ENCODE measurements at regions not wholly inside any gene's neighbourhood (a gene's known extent, or its start where the extent isn't known, plus 50 kb on each side); places are given as distances from the start of the nearest gene placed in this dataset.

GRCh38 chr22:48185071-48186055 is 1422.9 kb downstream of the TBC1D22A start:
- DNase-seq, result no peak

DNA sequence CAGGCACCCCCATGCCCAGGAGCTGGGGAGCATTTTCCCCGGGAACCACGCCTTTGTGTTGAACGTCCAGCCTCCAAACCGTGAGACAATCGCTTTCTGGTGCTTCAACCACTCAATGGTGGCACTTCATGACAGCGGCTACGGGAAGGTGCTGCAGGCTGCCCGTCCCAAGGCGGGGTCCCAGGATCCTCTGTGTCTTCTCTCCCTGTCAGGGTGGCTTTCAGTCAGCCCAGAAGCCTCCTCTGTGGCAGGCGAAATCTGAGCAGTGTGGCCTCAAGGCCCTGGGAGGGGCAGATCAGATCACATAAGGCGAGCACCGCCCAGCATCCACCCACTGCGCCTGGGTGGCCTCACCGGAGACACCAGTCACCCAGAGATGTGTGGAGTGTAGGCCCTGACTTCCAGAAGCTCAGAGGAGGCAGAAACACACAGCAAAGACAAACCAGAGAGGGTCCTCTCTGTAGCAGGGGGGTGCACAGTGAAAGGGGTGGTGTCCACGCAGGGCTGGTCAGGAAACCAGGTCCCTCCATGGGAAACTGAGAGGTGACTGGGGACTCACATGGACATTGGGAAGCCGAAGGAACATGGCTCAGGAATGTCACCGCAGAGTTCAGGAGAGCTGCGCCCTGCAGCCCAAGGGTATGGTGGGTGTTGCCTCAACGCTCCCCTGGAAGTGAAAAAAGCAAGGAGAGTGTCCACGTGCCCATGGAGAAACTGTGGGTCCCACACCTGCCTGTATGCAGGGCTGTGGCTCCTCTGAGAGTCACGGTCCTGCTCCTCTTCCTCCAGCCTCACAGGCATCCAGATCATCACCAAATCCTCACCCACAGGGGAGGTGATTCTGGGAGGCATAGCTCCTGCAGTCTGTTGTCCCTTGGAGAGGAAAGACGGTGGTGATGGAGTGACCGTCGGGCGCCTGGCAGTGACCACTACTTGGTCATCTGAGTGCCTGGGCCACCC is 1420.7 kb downstream of the TBC1D22A start:
- no peak for DNase-seq

DNA sequence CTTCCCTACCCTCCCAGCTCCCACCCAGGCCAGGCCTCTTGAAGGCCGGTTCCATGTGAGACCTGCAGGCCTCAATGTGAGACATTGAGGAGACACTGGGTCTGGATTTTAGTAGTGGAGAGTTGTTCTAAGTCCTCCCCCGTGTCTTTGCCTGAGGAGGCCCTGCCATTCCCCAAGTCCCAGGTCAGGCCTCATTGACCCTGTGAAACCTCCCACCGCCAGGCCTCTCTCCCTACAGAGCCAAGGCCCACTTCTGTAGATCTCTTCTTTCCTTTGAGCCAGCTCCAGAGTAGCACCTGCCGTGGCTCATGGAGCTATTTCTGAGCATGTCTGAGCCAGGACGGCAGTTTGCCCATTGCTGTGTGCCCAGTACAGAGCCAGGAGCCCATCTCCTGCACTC is 1419.6 kb downstream of the TBC1D22A start:
- no peak for DNase-seq

GRCh38 chr22:48181263-48181955 is 1419.0 kb downstream of the TBC1D22A start:
- no peak for DNase-seq

- no peak for DNase-seq
These were observed 1418.2 kb downstream of the TBC1D22A start for GRCh38 chr22:48180631-48181030.

DNA sequence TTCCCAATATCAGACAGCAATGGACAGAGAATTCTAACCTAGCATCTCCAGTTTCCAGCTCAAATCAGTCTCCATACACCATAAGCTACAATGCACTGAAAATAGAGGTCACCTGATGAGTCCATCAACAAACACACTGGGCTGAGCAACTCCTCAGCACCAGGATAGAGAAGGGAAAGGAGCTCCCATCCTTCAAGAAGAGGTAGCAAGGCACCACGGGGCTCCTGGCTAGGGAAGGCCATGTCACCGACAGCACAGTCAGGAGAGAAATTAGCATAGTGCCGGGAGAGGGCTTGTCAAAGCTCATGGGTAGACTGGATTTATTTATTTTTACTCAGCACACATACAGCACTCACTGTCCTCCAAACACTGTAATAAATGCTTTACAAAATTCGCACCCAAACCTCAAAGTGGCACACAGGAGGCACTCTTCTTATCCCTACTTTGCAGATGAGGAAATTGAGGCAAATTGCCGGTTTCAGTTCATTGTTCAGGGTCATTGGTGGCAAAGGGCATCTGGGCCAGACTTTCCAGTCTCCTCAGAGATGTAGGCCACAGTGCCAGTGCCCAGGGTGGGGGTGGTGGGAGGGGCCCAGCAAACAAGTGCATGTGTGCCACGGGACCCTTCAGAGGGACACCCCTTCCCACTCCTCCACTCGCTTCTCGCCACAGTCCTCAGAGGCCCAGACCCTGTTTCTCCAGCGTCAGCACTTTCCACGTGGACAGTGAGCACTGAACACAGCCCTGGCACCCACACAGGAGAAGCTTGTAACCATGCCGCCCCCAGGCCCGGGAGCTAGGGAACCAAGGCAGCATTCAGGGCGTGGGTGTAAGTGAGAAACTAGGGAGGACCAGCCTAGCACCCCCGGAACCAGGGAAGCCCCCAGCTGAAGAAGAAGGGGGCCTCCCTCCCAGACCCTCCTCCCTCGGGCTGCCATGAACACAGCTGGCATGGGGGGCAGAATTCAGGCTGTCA is 1417.4 kb downstream of the TBC1D22A start:
- DNase-seq, result no peak

DNA sequence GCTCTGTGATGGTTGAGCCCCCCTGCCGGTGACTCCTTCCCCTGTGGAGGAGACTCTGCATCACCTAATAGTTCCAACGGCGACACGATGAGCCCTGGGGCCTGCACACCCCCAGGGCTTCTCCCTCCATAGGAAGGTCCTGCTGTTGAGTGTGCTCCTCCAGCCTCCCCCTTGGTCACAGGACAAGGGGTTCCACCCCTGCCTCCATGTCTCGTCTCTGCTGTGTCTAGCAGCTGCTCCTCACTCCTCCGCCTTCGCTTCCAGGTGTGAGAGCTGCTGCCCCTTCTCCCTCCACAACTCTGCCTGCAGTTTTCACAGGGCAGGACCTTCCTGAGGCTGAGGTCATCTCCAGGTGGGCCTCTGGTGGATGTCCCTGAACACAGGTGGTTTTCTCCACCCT is 1416.1 kb downstream of the TBC1D22A start:
- DNase-seq, result no peak

- no peak for DNase-seq
These were observed 1415.2 kb downstream of the TBC1D22A start for GRCh38 chr22:48177631-48178030.

GRCh38 chr22:48175721-48176120 is 1413.3 kb downstream of the TBC1D22A start:
- no peak for DNase-seq

DNA sequence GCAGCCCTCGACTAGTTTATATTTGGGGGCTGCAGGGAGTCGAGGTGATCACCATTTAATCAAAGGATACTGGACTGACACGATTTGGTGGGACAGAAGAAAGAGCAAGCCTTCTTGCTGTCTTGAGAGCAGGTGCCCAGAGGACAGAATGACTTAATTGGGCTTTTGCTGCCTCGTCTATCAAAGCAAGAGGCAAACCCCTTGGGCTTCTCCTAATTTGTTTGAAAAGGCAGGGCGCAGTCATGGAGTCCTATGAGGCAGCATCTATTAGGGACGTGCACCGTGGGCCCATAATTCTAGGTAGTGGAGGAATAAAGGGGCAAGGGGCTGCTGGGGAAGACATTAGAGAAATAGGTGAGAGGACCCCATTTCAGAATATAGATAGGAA is 1411.3 kb downstream of the TBC1D22A start:
- DNase-seq, result no peak

- no peak for DNase-seq
These were observed 1410.8 kb downstream of the TBC1D22A start for GRCh38 chr22:48173061-48173772.

DNA sequence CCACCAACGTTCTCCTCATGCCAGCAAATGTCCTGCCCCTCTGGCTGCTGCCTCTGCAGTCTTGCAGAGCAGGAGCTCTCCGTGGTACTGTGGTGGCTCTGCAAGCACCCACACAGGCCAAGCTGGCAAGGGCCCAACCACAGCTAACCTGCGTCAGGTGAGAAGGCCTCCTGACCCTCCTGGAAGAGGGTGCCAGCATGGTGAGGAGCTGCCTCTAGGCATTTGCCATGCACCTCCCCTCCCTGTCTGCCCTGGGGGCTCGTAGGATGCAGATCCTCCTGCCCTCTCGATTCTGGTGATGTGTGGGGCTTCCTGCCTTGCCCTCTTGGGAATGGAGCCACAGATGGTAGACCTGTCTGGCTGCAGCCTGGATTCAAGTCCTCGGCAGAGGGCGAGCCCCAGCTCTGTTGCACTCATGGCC is 1408.8 kb downstream of the TBC1D22A start:
- DNase-seq, result no peak

- DNase-seq, result no peak
These were observed 1406.8 kb downstream of the TBC1D22A start for GRCh38 chr22:48169227-48169626.

DNA sequence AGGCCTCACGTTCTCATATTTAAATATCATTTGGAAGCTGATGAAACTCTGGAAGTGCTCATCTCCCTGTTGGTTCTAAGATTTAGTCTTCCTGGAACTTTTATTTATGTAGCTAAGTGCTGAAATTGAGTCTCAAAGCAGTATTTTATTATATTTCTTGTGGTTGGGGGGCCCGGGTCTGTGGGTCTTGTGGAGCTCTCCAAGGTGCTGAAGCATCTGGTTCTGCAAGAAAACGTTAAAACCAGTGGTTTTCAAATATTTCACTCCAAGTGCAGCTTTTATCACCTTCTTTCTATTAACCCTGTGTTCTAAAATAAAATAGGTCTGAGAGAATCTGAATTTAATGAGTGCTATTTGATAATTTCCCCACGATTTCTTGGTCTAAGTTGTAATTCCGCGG is 1404.8 kb downstream of the TBC1D22A start:
- DNase-seq, result no peak

GRCh38 chr22:48161298-48161697 is 1398.8 kb downstream of the TBC1D22A start:
- no peak for DNase-seq

- no peak for DNase-seq
These were observed 1395.2 kb downstream of the TBC1D22A start for GRCh38 chr22:48157676-48158075.

DNA sequence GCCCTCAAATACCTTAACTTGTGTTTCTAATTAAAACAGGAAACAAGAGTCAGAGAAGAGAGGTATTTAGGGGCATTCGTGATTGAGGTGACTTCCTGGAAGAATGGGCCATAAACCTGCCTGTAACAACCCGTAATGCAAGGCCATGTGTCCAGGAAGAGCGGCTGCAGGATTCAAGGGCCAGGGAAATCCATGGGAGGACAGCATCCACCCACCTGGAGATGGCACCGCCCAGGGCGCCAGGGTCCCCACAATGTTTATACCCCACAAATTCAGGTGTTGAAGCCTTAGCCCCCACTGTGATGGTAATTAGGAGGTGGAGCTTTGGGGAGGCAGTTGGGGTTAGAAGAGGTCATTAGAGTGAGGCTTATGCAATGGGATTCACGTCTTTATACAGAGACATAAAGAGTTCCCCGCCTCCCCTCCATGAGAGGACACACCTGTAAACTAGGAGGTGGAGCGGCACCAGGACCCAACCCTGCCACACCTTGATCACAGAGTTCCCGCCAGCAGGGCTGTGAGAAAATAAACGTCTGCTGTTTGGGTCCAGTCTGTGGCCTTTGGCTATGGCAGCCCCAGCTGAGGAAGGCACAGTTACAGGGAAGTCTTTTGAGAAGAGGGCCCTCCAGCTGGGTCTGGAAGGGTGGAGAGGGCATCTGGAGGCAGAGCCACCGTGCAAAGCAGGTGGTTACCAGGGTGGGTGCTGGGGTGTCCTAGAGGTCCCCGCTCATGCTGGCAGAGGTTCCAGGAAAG is 1394.3 kb downstream of the TBC1D22A start:
- DNase-seq, result no peak

DNA sequence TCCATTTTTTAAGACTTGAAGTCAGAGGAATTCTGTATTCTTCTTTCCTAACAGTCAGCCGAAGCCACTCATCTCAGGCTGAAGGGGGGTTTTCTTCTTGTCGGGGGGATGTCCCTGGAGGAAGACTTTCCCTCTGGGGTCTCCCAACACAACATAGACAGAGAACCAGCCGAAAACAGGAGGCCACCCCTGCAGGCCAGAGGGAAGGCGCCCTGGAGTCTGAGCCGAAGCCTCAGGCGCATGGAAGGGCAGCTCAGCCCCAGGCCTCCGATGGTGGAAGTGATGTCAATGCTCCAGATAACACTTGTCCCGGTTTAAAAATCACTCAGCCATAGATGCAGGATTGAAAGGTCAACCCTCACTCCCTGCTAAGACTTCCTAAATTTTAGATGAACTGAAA is 1393.0 kb downstream of the TBC1D22A start:
- no peak for DNase-seq

DNA sequence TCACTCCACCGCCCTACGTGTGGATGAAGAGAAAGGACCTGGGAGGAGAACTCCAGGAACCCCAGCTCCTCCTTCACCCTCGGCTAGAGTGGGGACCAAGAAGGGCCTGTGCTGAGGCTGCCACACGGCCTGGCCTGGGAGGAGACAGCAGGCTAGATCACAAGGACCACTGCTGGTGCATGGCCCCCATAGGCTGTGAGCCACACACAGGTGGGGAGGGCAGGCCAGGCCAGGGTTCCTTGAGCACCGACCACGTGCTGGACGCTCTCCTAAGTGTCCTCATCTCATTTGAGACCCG is 1392.4 kb downstream of the TBC1D22A start:
- no peak for DNase-seq

GRCh38 chr22:48154169-48154942 is 1391.9 kb downstream of the TBC1D22A start:
- no peak for DNase-seq

Data from activated CD4-positive, alpha-beta T cell treated with anti-CD3 and anti-CD28 coated beads, Interleukin-2, amount 50 U/mL, for 16 hours (primary cell).